ENCODE measurements at regions not wholly inside any gene's neighbourhood (a gene's known extent, or its start where the extent isn't known, plus 50 kb on each side); places are given as distances from the start of the nearest gene placed in this dataset.
"Not testable (repeated sequence)": the region's sequence is repeated elsewhere in the genome, so short reads cannot be mapped to it uniquely, and the experiment has no call there.

DNA sequence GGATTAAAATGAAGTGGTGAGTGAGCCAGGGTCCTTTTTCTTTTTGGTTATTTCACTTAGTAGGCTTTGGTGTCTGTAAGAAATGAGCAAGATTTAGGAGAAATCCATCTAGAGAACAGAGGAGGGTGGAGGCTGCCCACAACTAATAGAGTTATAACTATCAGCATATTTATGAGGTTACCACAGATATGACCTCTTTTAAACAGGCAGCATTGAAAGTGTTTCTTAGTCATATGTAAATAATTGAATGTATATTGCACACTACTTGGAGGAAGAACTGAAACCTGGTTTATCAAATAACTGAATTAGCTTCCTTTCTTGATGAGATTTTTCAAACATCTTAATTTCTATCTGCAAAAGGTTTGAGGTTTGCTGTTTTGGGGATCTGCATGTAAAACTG, 483.1 kb upstream of the PIK3R1 start:
- no peak for DNase-seq

DNA sequence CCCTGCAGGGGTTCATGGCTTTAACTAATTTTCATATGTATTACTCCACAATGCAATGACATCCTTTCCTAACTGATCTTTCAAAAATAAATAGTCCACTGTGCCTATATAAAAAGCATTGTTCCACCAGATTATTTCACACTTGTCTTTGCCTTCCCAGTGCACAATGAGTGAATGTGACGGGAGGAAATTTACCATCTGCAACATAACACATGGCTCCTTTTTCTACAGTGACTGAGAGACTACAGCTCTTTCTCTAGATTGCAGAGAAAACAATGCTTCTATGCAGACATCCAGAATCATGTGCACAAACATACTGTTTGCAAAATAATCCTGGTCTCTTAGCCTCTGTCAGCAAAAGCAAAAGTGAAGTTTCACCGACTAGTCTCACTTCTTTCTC, 483.7 kb upstream of the PIK3R1 start:
- DNase-seq: no peak

GRCh38 chr5:67730917-67731474, 484.6 kb upstream of the PIK3R1 start:
- no peak for DNase-seq

GRCh38 chr5:67728326-67728890, 487.1 kb upstream of the PIK3R1 start:
- no peak for DNase-seq

DNA sequence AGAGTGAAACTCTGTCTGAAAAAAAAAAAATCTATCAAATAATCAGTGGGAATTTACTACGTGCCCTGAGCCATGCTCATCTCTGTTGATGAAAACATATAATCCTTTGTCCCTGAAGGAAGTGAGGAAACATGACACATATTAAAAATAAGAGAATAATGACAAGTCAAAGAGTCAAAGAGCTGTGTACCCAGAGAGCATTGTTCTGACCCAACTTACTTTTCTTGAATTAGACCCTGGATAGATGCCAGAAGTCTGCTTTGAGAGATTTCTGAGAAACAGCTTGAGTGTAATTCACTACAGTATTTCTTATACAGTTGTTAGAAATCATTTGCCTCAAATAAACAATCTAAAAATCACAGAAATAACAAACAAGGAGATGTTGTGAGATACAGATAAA, 490.0 kb upstream of the PIK3R1 start:
- no peak for DNase-seq

GRCh38 chr5:67724412-67725135, 491.0 kb upstream of the PIK3R1 start:
- no peak for DNase-seq

- DNase-seq: no peak
Measured at GRCh38 chr5:67723873-67724272, 491.7 kb upstream of the PIK3R1 start.

DNA sequence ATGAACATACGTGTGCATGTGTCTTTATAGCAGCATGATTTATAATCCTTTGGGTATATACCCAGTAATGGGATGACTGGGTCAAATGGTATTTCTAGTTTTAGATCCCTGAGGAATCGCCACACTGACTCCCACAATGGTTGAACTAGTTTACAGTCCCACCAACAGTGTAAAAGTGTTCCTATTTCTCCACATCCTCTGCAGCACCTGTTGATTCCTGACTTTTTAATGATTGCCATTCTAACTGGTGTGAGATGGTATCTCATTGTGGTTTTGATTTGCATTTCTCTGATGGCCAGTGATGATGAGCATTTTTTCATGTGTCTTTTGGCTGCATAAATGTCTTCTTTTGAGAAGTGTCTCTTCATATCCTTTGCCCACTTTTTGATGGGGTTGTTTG, 493.0 kb upstream of the PIK3R1 start:
- not testable (repeated sequence) for DNase-seq

DNA sequence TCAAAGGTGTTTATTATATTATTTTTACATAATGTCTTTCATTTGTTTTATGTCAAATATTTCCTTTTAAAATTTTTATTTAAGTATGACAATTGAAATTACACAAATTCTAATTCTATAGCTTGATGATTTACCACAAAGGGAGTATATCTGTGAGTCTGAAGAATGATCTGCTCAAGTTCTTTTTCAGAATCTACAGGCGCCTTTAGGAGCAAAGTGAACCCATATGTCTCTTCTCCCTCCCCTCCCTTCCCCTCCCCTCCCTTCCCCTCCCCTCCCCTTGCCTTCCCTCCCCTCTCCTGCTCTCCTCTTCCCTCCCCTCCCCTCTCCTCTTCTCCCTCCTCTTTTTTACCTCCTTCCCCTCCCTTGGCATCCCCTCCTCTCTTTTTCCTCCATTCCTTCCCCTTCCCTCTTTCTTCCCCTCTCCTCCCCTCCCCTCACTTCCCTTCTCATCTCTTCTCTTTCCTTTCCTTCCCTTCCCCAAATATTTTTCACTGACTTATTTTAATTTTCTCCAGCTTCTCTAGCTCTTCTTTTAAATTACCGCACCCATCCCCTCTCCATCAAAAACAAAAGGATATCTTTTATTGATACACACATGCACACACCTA, 495.3 kb upstream of the PIK3R1 start:
- DNase-seq: no peak

- no peak for DNase-seq
Measured at GRCh38 chr5:67702008-67702407, 505.4 kb upstream of the CD180 start.

GRCh38 chr5:67699560-67699959, 503.0 kb upstream of the CD180 start:
- no peak for DNase-seq

DNA sequence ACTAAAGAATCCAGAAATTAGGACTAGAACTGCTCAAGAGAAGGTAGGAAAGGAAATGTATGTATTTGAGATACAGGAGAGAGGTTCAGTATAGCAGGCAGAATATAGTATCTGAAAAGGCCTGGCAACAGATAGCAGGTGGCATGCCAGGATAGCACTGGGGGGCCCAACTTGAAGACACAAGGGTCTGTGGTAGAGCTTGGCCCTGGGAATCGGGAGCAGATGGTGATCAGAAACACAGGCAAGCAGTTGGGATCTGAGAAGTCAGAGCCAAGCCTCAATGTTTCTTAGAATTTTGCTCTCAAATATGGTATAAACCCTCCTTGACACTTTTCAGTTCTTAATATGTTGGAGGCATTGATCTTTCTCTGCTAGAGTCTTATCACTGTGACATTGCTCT, 499.8 kb upstream of the CD180 start:
- DNase-seq: no peak

DNA sequence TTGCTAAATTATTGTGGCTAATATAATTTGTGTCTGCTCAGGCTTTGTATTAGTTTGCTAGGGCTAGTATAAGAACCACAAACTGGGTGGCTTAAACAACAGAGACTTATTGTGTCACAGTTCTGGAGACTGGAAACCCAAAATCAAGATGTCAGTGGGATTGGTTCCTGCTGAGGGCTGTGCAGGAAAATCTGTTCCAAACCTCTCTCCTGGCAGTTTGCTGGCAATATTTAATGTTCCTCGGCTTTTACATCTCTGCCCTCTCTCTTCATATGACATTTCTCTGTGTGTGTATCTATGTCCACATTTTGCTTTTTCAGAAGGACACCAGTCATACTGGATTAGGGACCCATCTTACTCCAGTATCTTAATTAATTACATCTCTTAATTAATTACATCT, 498.8 kb upstream of the CD180 start:
- no peak for DNase-seq

GRCh38 chr5:67694810-67695191, 498.2 kb upstream of the CD180 start:
- no peak for DNase-seq

- no peak for DNase-seq
Measured at GRCh38 chr5:67693956-67694809, 497.6 kb upstream of the CD180 start.

DNA sequence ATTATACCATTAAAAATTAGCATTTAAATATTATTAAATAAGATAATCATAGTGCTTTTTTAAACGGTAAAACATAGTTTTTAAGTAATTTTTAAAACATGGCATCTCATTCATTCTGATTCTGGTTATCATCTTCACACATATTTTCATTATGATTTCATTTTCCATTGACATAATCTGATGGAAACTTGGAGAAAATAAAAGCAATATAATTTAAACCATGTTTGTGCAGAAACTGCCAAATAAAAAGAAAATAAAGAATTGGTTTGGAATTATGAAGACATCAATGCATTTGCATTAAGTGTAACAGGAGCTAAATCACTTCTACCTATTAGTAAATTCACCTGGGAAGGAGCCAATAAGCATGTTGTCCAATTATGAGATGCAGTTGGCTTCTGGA, 490.1 kb upstream of the CD180 start:
- DNase-seq: no peak

DNA sequence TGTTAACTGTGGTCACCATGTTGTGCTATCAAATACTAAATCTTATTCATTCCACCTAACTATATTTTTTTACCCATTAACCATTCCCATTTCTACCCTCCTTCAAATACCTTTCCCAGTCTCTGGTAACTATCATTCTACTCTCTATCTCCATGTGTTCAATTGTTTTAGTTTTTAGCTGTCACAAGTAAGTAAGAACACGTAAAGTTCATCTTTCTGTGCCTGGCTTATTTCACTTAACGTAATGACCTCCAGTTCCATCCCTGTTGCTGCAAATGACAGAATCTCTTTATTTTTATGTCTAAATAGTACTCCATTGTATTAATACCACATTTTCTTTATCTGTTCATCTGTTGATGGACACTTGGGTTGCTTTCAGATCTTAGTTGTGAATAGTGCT, 485.1 kb upstream of the CD180 start:
- no peak for DNase-seq

DNA sequence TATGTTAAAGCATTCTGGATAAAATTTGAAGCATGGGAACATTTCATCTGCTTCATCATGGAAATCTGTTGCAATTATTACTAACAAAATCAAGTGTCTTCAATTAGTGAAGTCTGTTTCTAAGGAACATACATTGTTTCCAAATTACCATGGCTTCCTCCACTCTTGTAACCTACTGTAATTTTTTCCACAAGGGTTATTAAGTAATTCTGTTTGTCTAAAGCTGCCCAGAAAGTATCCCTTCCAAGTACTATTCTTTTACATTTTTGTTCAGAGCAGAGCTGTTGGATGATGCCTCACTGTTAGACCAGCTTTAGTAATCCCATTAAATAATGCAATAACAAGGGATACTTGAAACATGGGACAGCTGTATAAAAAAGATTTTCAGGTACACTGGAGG, 483.5 kb upstream of the CD180 start:
- no peak for DNase-seq

- no peak for DNase-seq
Measured at GRCh38 chr5:67679184-67679841, 482.7 kb upstream of the CD180 start.

GRCh38 chr5:67678594-67678993, 482.0 kb upstream of the CD180 start:
- no peak for DNase-seq

DNA sequence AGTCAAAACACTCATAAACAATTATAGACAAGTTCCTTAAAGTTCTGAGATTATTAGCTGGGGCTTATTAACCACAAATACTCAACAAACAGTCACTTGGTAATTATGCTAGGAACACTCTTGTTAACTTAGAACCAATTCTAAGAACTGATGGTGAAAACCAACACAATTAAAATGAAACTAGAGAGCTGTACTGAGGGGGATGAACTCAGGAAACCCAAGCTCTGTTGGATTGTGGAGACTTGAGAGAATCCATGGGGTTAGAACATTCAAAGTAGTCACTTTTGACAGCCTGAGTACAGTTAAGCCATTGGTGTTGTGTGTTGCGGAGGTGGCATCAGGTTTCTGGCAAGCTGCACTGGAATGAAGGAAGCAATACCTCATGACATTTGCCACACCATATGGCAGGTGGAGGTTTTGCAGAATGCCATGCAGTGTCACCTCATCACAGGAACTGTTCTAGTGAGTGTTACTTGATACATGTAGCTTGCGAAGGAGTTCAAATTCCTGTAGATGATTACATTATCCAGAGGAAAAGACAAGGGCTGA, 480.9 kb upstream of the CD180 start:
- no peak for DNase-seq

DNA sequence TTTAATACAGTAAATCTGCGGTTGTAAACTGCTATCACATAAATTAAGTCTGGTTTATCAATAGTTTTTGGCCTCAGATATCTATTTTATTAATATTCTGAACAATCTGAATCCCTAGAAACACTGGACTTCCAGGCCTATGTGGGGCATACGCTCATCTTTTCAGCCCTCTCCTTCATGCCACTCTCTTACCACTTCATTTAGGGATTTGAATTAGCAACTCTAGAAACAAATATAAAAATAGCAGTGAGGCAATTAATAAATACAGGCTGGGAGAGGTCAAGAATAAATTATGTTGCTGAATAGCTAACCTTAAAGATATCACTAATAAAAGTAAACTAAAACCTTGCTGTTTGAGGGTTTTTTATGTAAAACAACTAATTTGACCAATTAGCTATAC, 480.3 kb upstream of the CD180 start:
- no peak for DNase-seq

Measured in activated CD4-positive, alpha-beta T cell treated with anti-CD3 and anti-CD28 coated beads for 4 hours (primary cell).